ENCODE measurements at regions not wholly inside any gene's neighbourhood (a gene's known extent, or its start where the extent isn't known, plus 50 kb on each side); places are given as distances from the start of the nearest gene placed in this dataset.
"Not testable (repeated sequence)": the region's sequence is repeated elsewhere in the genome, so short reads cannot be mapped to it uniquely, and the experiment has no call there.

GRCh38 chr3:147333098-147333497, 73.2 kb downstream of the ZIC4 start:
- TF ChIP-seq CTCF (conservative IDR thresholded peaks at IDR 0.05; ENCODE audit: low read depth, low read length) = no peak
- H3K4me3 ChIP-seq (ENCODE audit: low read depth, low read length) = no peak overlapping the region
- no peak for DNase-seq (ENCODE audit: low read depth)

- no peak overlapping the region for H3K4me3 ChIP-seq (ENCODE audit: low read depth, low read length)
- no peak for DNase-seq (ENCODE audit: low read depth)
- TF ChIP-seq CTCF (conservative IDR thresholded peaks at IDR 0.05; ENCODE audit: low read depth, low read length) = no peak
Measured at GRCh38 chr3:147328711-147329110, 77.6 kb downstream of the ZIC4 start.

GRCh38 chr3:147324356-147324755, 82.0 kb downstream of the ZIC4 start:
- no peak for DNase-seq (ENCODE audit: low read depth)
- no peak overlapping the region for H3K4me3 ChIP-seq (ENCODE audit: low read depth, low read length)
- no peak for TF ChIP-seq CTCF (conservative IDR thresholded peaks at IDR 0.05; ENCODE audit: low read depth, low read length)

GRCh38 chr3:147318900-147319299, 87.4 kb downstream of the ZIC4 start:
- peak; percentile 19 for DNase-seq (ENCODE audit: low read depth)
- H3K4me3 ChIP-seq (ENCODE audit: low read depth, low read length) = no peak overlapping the region
- no peak for TF ChIP-seq CTCF (conservative IDR thresholded peaks at IDR 0.05; ENCODE audit: low read depth, low read length)

GRCh38 chr3:147317080-147317479, 89.3 kb downstream of the ZIC4 start:
- DNase-seq (ENCODE audit: low read depth); H3K4me3 ChIP-seq (ENCODE audit: low read depth, low read length): not testable (repeated sequence)

GRCh38 chr3:147313513-147313912, 92.8 kb downstream of the ZIC4 start:
- no peak for TF ChIP-seq CTCF (conservative IDR thresholded peaks at IDR 0.05; ENCODE audit: low read depth, low read length)
- no peak for DNase-seq (ENCODE audit: low read depth)
- H3K4me3 ChIP-seq (ENCODE audit: low read depth, low read length) = no peak overlapping the region

- TF ChIP-seq CTCF (conservative IDR thresholded peaks at IDR 0.05; ENCODE audit: low read depth, low read length) = no peak
- DNase-seq (ENCODE audit: low read depth) = no peak
Measured at GRCh38 chr3:147312786-147313280, 93.5 kb downstream of the ZIC4 start.

GRCh38 chr3:147311716-147312115, 94.6 kb downstream of the ZIC4 start:
- no peak overlapping the region for H3K4me3 ChIP-seq (ENCODE audit: low read depth, low read length)
- no peak for TF ChIP-seq CTCF (conservative IDR thresholded peaks at IDR 0.05; ENCODE audit: low read depth, low read length)
- peak; percentile 20 for DNase-seq (ENCODE audit: low read depth)

More at GRCh38 chr3:147312786-147313280, 93.5 kb downstream of the ZIC4 start:
- H3K4me3 ChIP-seq (ENCODE audit: low read depth, low read length) = no peak overlapping the region
